ENCODE measurements at regions not wholly inside any gene's neighbourhood (a gene's known extent, or its start where the extent isn't known, plus 50 kb on each side); places are given as distances from the start of the nearest gene placed in this dataset.

- no peak for DNase-seq (ENCODE audit: low read depth)
Measured at GRCh38 chr18:55047546-55047945, 88.3 kb upstream of the CCDC68 start.

GRCh38 chr18:55041366-55041765 lies 82.1 kb upstream of the CCDC68 start:
- no peak for DNase-seq (ENCODE audit: low read depth)

GRCh38 chr18:55038162-55038561 lies 78.9 kb upstream of the CCDC68 start:
- no peak for DNase-seq (ENCODE audit: low read depth)

GRCh38 chr18:55034742-55035141 lies 75.5 kb upstream of the CCDC68 start:
- DNase-seq (ENCODE audit: low read depth): no peak

GRCh38 chr18:55031979-55032378 lies 72.7 kb upstream of the CCDC68 start:
- DNase-seq (ENCODE audit: low read depth): no peak

- DNase-seq (ENCODE audit: low read depth): no peak
Measured at GRCh38 chr18:55031576-55031975, 72.3 kb upstream of the CCDC68 start.

GRCh38 chr18:55031164-55031563 lies 71.9 kb upstream of the CCDC68 start:
- DNase-seq (ENCODE audit: low read depth): no peak

GRCh38 chr18:55024564-55024963 lies 65.3 kb upstream of the CCDC68 start:
- DNase-seq (ENCODE audit: low read depth): no peak

- DNase-seq (ENCODE audit: low read depth): peak; percentile 49
Measured at GRCh38 chr18:55018602-55019001, 59.3 kb upstream of the CCDC68 start.

GRCh38 chr18:55014095-55014494 lies 54.8 kb upstream of the CCDC68 start:
- no peak for DNase-seq (ENCODE audit: low read depth)

- no peak for DNase-seq (ENCODE audit: low read depth)
Measured at GRCh38 chr18:55013685-55014084, 54.4 kb upstream of the CCDC68 start.

GRCh38 chr18:55013086-55013485 lies 53.8 kb upstream of the CCDC68 start:
- DNase-seq (ENCODE audit: low read depth): no peak

GRCh38 chr18:55012008-55012407 lies 52.7 kb upstream of the CCDC68 start:
- DNase-seq (ENCODE audit: low read depth): peak; percentile 15

Data from HS-5 (cell line).